ENCODE measurements at regions not wholly inside any gene's neighbourhood (a gene's known extent, or its start where the extent isn't known, plus 50 kb on each side); places are given as distances from the start of the nearest gene placed in this dataset.

DNA sequence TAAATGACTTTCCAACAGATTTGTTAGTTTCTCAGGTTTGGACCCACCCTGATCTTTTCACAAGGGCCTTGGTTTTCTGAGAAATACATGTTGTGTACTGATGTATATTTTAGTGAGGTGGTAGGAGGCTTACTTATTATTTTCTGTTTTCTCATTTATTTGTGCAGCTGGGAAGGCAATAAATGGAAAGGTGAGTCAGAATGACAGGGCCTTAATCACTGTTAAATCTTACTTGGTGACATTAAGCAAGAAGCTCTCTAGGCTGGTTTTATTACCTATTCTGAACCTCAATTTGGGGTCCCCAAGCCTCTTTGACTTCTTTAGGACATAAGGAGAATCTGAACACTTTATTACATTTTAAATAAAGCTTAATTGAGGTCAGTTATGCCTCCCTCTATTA lies 214.0 kb upstream of the DAB2 start:
- no peaks in the 10 kb centered on the region for H3K9me3 ChIP-seq
- TF ChIP-seq POLR2A (IDR thresholded peaks at IDR 0.05) (no peak), EP300 (IDR thresholded peaks at IDR 0.05; ENCODE audit: low read depth) (no peak), POLR2AphosphoS5 (IDR thresholded peaks at IDR 0.05) (no peak)
- TF ChIP-seq, protein P1, sequence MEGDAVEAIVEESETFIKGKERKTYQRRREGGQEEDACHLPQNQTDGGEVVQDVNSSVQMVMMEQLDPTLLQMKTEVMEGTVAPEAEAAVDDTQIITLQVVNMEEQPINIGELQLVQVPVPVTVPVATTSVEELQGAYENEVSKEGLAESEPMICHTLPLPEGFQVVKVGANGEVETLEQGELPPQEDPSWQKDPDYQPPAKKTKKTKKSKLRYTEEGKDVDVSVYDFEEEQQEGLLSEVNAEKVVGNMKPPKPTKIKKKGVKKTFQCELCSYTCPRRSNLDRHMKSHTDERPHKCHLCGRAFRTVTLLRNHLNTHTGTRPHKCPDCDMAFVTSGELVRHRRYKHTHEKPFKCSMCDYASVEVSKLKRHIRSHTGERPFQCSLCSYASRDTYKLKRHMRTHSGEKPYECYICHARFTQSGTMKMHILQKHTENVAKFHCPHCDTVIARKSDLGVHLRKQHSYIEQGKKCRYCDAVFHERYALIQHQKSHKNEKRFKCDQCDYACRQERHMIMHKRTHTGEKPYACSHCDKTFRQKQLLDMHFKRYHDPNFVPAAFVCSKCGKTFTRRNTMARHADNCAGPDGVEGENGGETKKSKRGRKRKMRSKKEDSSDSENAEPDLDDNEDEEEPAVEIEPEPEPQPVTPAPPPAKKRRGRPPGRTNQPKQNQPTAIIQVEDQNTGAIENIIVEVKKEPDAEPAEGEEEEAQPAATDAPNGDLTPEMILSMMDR (IDR thresholded peaks at IDR 0.05) = no peak
- intact Hi-C loops (cut with DNase I; ENCODE audit: low total_unique reads) (no loop called here), in situ Hi-C loops (cut with MboI; ENCODE audit: low pct_ligation_motif_present in 1 of 4, low pct_unique_long_range_greater_than_20kb in 1 of 4, low sequenced_read_pairs in 3 of 4) (no loop called here)
- no peaks in the 10 kb centered on the region for H3K36me3 ChIP-seq
- no peak for DNase-seq
- no peak overlapping the region for H3K27ac ChIP-seq
- no peaks in the 10 kb centered on the region for H3K27me3 ChIP-seq
- no peak overlapping the region for H3K4me3 ChIP-seq
- H3K4me1 ChIP-seq = peaks cover 0 to 3% (median 0%) of the 10 kb centered on the region in 4 donors

DNA sequence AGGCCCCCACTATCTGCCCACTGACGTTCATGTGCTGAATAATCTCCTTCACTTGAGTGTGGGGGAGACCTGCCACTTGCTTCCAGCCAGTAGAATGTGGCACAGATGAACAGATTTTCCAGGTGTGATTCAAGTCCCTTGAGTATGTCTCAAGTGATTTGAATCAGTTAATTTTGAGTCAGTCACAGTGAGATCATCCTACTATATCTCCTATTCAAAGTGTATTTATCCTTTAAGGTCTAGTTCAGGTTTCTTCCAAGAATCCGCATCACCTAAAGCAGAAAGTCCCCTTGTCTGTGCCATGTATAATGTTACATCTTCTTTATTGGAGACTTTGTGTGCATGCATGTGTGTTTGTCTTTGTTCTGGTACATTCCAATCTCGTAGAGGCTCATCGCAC lies 208.3 kb upstream of the DAB2 start:
- intact Hi-C loops (cut with DNase I; ENCODE audit: low total_unique reads) = no loop called here
- in situ Hi-C loops (cut with MboI; ENCODE audit: low pct_ligation_motif_present in 1 of 4, low pct_unique_long_range_greater_than_20kb in 1 of 4, low sequenced_read_pairs in 3 of 4) = no loop called here
- H3K4me1 ChIP-seq = peaks cover 0 to 7% (median 0%) of the 10 kb centered on the region in 4 donors
- TF ChIP-seq POLR2A (IDR thresholded peaks at IDR 0.05) (no peak), EP300 (IDR thresholded peaks at IDR 0.05; ENCODE audit: low read depth) (no peak), POLR2AphosphoS5 (IDR thresholded peaks at IDR 0.05) (no peak)
- TF ChIP-seq, protein P1 (IDR thresholded peaks at IDR 0.05) = no peak
- WGBS, 2 donors (ENCODE audit: low coverage in 1 of 2) = 78 to 85% methylated on average over 3 to 4 of the region's 4 CpGs
- no peak for DNase-seq
- no peaks in the 10 kb centered on the region for H3K36me3 ChIP-seq
- no peaks in the 10 kb centered on the region for H3K9me3 ChIP-seq
- H3K27ac ChIP-seq = no peak overlapping the region
- no peaks in the 10 kb centered on the region for H3K27me3 ChIP-seq
- H3K4me3 ChIP-seq = no peak overlapping the region

DNA sequence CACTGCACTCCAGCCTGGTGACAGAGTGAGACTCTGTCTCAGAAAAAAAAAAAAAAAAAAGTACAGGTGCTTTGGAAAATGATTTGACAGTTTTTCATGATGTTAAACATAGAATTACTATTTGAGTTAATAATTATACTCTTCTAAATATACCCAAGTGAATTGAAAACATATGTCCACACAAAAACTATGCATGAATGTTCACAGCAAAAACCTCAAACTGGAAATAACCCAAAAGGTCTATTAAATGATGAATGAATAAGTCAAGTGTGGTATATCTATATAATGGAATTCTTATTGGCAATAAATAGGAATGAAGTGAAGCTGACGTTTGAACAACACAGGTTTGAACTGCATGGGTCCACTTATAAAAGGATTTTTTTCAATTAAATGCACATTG lies 207.2 kb upstream of the DAB2 start:
- Histone ChIP-seq H3K36me3 (no peaks in the 10 kb centered on the region), H3K9me3 (no peaks in the 10 kb centered on the region), H3K4me1 (peaks cover 0 to 7% (median 0%) of the 10 kb centered on the region in 4 donors), H3K27ac (no peak overlapping the region), H3K27me3 (no peaks in the 10 kb centered on the region), H3K4me3 (no peak overlapping the region)
- 68 to 71% methylated on average over 1 of the region's 1 CpG for WGBS, 2 donors (ENCODE audit: low coverage in 1 of 2)
- no peak for DNase-seq
- intact Hi-C loops (cut with DNase I; ENCODE audit: low total_unique reads) (no loop called here), in situ Hi-C loops (cut with MboI; ENCODE audit: low pct_ligation_motif_present in 1 of 4, low pct_unique_long_range_greater_than_20kb in 1 of 4, low sequenced_read_pairs in 3 of 4) (no loop called here)
- TF ChIP-seq, protein P1 (IDR thresholded peaks at IDR 0.05) = no peak
- TF ChIP-seq POLR2AphosphoS5 (IDR thresholded peaks at IDR 0.05) (no peak), EP300 (IDR thresholded peaks at IDR 0.05; ENCODE audit: low read depth) (no peak)

DNA sequence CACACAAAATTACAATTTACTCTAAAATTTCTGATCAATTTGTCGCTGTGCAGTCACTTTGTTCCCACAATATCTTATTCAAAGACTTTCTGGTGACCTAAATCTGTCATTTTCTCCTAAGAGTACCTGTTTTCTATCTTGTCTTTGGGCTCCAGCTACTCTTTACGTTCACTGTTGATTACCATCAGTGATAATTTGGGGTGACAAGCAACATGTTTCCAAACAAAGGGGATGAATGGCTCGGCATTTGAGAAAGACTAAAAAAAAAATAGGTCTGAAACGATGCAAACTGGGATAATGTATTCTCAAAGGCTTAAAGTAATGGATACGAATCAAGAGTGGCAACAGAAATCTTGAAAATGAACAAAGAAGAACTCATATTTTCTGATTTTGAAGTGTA lies 205.2 kb upstream of the DAB2 start:
- Histone ChIP-seq H3K27ac (no peak overlapping the region), H3K36me3 (no peaks in the 10 kb centered on the region), H3K4me3 (no peak overlapping the region), H3K4me1 (peaks cover 0 to 17% (median 3%) of the 10 kb centered on the region in 4 donors), H3K9me3 (no peaks in the 10 kb centered on the region), H3K27me3 (no peaks in the 10 kb centered on the region)
- in situ Hi-C loops (cut with MboI; ENCODE audit: low pct_ligation_motif_present in 1 of 4, low pct_unique_long_range_greater_than_20kb in 1 of 4, low sequenced_read_pairs in 3 of 4) (no loop called here), intact Hi-C loops (cut with DNase I; ENCODE audit: low total_unique reads) (no loop called here)
- TF ChIP-seq POLR2A (IDR thresholded peaks at IDR 0.05) (no peak), EP300 (IDR thresholded peaks at IDR 0.05; ENCODE audit: low read depth) (no peak), POLR2AphosphoS5 (IDR thresholded peaks at IDR 0.05) (no peak)
- TF ChIP-seq, protein P1 (IDR thresholded peaks at IDR 0.05) = no peak
- no peak for DNase-seq
- 64 to 79% methylated on average over 5 of the region's 5 CpGs for WGBS, 2 donors (ENCODE audit: low coverage in 1 of 2)

All from transverse colon (tissue), 4 donors.